DOHH2 (cell line): ENCODE measurements at regions not wholly inside any gene's neighbourhood (a gene's known extent, or its start where the extent isn't known, plus 50 kb on each side); places are given as distances from the start of the nearest gene placed in this dataset.

Experiments used
- H3F3A ChIP-seq: fragments of 200-600 bp; sonication (generic), shearing (Covaris generic); 2 replicates; pipeline ENCODE4 v1.6.0; 2016; ENCODE audit warnings: antibody characterized with exemption, mild to moderate bottlenecking; ENCODE audit not compliant: control insufficient read depth, insufficient read depth
- H3K27ac ChIP-seq: fragments of 200-600 bp; sonication (generic); 2 replicates; pipeline ENCODE4 v1.5.1; 2014; ENCODE audit warnings: low read depth, mild to moderate bottlenecking, low read length, moderate library complexity
- H3K27me3 ChIP-seq: fragments of 200-600 bp; sonication (generic); 2 replicates; pipeline ENCODE4 v1.6.1; 2014; ENCODE audit warnings: mild to moderate bottlenecking, low read length, mixed read lengths; ENCODE audit not compliant: control insufficient read depth
- H3K36me3 ChIP-seq: fragments of 200-600 bp; sonication (generic); 2 replicates; pipeline ENCODE4 v1.6.1; 2014; ENCODE audit warnings: mild to moderate bottlenecking, low read length, moderate library complexity, mixed read lengths; ENCODE audit not compliant: control insufficient read depth
- H3K4me1 ChIP-seq: fragments of 200-600 bp; sonication (generic); 2 replicates; pipeline ENCODE4 v1.6.1; 2014; ENCODE audit warnings: mild to moderate bottlenecking, low read length, mixed read lengths; ENCODE audit not compliant: control insufficient read depth
- H3K4me2 ChIP-seq: fragments of 200-600 bp; sonication (generic); 2 replicates; pipeline ENCODE4 v1.6.0; 2014; ENCODE audit warnings: mild to moderate bottlenecking, low read length, moderate library complexity
- H3K4me3 ChIP-seq: fragments of 200-600 bp; sonication (generic); 2 replicates; pipeline ENCODE4 v1.5.1; 2014; ENCODE audit warnings: mild to moderate bottlenecking, low read length, mixed read lengths
- H3K79me2 ChIP-seq: fragments of 200-600 bp; sonication (generic); 2 replicates; pipeline ENCODE4 v1.6.1; 2014; ENCODE audit warnings: mild to moderate bottlenecking, low read length, mixed read lengths; ENCODE audit not compliant: control insufficient read depth
- H3K9me2 ChIP-seq: fragments of 200-600 bp; sonication (generic); replicated peaks from 2 replicates; pipeline ENCODE4 v1.6.1; 2014; ENCODE audit warnings: mild to moderate bottlenecking, low read length, mixed read lengths; ENCODE audit not compliant: control insufficient read depth
- H3K9me3 ChIP-seq: fragments of 200-600 bp; sonication (generic); 2 replicates; pipeline ENCODE4 v1.6.1; 2014; ENCODE audit warnings: antibody characterized with exemption, low read length, mixed read lengths; ENCODE audit not compliant: control insufficient read depth, insufficient read depth
- H4K20me1 ChIP-seq: fragments of 200-600 bp; sonication (generic); 2 replicates; pipeline ENCODE4 v1.6.0; 2014; ENCODE audit warnings: low read depth, mild to moderate bottlenecking, antibody characterized with exemption, low read length, moderate library complexity; ENCODE audit not compliant: control insufficient read depth, insufficient read depth
- CTCF ChIP-seq: fragments of 200-600 bp; sonication (generic); IDR thresholded peaks from one replicate; pipeline ENCODE4 v1.5.1; 2014; ENCODE audit warnings: antibody characterized with exemption, mild to moderate bottlenecking, low read depth, low read length; ENCODE audit not compliant: poor library complexity, severe bottlenecking
- EZH2phosphoT487 ChIP-seq: fragments of 200-600 bp; sonication (generic); IDR thresholded peaks from 2 replicates; pipeline ENCODE4 v1.6.1; 2017; ENCODE audit warnings: borderline replicate concordance, mild to moderate bottlenecking, antibody characterized with exemption, low read length, moderate library complexity, mixed read lengths

GRCh38 chr3:99249627-99250026 is 348.1 kb upstream of the DCBLD2 start:
- Histone ChIP-seq H3K79me2 (no peaks in the 10 kb centered on the region), H3K9me3 (no peaks in the 10 kb centered on the region), H3K27me3 (no peaks in the 10 kb centered on the region), H3K4me1 (no peaks in the 10 kb centered on the region), H3K9me2 (no peaks in the 10 kb centered on the region), H3K4me2 (no peak overlapping the region), H3K36me3 (no peaks in the 10 kb centered on the region), H3K27ac (no peak overlapping the region), H4K20me1 (no peaks in the 10 kb centered on the region), H3K4me3 (no peak overlapping the region), H3F3A (no peaks in the 10 kb centered on the region)
- TF ChIP-seq EZH2phosphoT487, result no peak
- no peak for TF ChIP-seq CTCF

DNA sequence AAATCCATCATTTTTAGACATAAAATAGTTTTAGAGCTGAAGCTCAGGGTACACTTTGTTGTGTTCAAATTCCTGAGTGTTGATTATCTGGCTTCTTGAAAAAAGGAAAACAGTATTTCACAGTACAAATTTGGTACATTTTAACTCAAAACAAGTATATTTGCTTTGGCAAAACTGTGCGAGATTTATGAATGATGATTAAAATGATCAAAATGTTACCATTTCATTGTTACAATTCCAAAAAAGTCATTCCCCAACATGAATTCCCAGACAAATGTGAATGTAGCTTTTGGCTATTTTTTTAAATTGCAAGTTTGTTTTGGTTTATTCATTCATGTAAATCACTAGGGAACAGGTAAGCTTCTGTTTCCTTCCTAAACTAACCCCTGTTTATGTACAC is 347.4 kb upstream of the DCBLD2 start:
- Histone ChIP-seq H4K20me1 (no peaks in the 10 kb centered on the region), H3K9me2 (no peaks in the 10 kb centered on the region), H3K4me3 (no peak overlapping the region), H3K79me2 (no peaks in the 10 kb centered on the region), H3K27me3 (no peaks in the 10 kb centered on the region), H3K4me1 (no peaks in the 10 kb centered on the region), H3K9me3 (no peaks in the 10 kb centered on the region), H3K36me3 (no peaks in the 10 kb centered on the region), H3K27ac (no peak overlapping the region), H3F3A (no peaks in the 10 kb centered on the region), H3K4me2 (no peak overlapping the region)
- TF ChIP-seq EZH2phosphoT487, result no peak
- TF ChIP-seq CTCF, result no peak

DNA sequence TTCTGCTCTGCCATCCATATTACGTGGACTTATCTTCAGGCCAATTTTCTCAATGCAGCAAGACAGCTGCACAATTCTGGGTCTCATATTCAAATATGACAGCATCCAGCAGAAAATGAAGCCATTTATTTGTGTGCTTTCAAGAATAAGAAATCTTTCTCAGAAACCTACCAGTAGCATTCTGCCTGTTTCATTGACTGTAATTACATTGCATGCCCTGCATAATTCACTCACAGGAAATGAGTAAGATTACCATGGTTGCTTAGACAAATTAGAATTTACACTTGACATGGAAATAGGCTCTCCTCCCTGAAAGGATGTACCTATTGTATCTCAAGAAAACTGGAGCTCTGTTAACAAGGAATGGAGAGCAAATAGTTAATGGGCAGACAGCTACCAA is 346.6 kb upstream of the DCBLD2 start:
- Histone ChIP-seq H3F3A (no peaks in the 10 kb centered on the region), H3K9me2 (no peaks in the 10 kb centered on the region), H3K9me3 (no peaks in the 10 kb centered on the region), H3K4me3 (no peak overlapping the region), H3K36me3 (no peaks in the 10 kb centered on the region), H3K4me1 (no peaks in the 10 kb centered on the region), H3K27ac (no peak overlapping the region), H3K4me2 (no peak overlapping the region), H3K27me3 (no peaks in the 10 kb centered on the region), H4K20me1 (no peaks in the 10 kb centered on the region), H3K79me2 (no peaks in the 10 kb centered on the region)
- TF ChIP-seq CTCF, result no peak
- no peak for TF ChIP-seq EZH2phosphoT487
